Hypothalamus (tissue), 51 donors: ENCODE measurements at regions not wholly inside any gene's neighbourhood (a gene's known extent, or its start where the extent isn't known, plus 50 kb on each side); places are given as distances from the start of the nearest gene placed in this dataset.

ENCODE experiments used
- DNase-seq, 51 donors: peaks; one replicate each; lab custom pipeline; 2025; lab: John Stamatoyannopoulos, UW

GRCh38 chr3:31472479-31473390, 60.0 kb upstream of the STT3B start:
- no peak for DNase-seq

DNA sequence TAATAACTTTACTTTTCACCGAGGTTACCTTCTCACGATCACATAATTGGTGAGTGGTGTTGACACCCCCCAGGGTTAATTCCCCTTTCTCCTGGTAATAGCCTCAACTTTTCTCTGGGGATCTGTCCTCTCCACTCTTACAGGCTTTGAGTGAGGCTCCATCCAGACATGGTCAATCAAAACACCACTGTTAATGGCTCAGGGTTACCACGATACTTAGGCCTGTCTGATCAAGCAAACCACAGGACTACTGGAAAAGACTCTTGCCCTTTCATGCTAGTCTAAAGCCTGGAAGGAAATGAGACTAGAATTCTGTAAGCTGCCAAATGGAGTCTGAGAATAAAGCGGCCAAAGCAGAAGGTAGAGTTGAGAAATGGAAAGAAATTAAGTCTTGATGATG, 56.5 kb upstream of the STT3B start:
- no peak for DNase-seq

GRCh38 chr3:31479431-31479830, 53.3 kb upstream of the STT3B start:
- DNase-seq = peak in 1 of 51 donors; percentile 5

- DNase-seq = no peak
These were observed 51.0 kb upstream of the STT3B start for GRCh38 chr3:31481697-31482096.

GRCh38 chr3:31482493-31483200, 50.1 kb upstream of the STT3B start:
- DNase-seq = no peak
